Fibroblast of the aortic adventitia (primary cell): ENCODE measurements at regions not wholly inside any gene's neighbourhood (a gene's known extent, or its start where the extent isn't known, plus 50 kb on each side); places are given as distances from the start of the nearest gene placed in this dataset.

ENCODE experiments used
- DNase-seq: peaks from one replicate; pipeline ENCODE4 v3.0.0-alpha.2; 2010; ENCODE audit warnings: low read depth
- H3K4me3 ChIP-seq: 2 replicates; pipeline ENCODE4 v1.5.1; 2011; ENCODE audit warnings: low read depth, mild to moderate bottlenecking, control low read depth, low read length, moderate library complexity
- CTCF ChIP-seq: IDR thresholded peaks from 2 replicates; pipeline ENCODE4 v1.5.1; 2011; ENCODE audit warnings: mild to moderate bottlenecking, low read length, control low read depth, inconsistent platforms; ENCODE audit not compliant: insufficient read depth

DNA sequence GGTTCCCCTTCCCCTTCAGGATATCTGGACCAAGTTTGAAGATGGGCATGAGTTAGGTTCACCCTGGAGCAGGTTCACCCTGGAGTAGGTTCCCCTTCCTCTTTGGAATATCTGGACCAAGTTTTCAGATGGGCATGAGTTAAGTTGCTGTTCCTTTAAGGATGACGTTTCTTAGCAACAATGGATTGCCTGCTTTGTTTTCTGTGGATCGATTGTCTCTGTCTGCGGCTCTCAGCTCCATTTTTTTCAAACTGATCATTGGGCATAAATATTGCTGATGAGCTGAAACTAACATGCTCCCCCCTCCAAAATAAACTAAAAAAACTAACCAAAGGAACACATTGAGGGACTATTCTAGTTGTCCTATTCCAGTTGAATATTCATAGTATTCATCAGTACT is 149.5 kb downstream of the SPP2 start:
- no peak for DNase-seq
- TF ChIP-seq CTCF: no peak
- H3K4me3 ChIP-seq: no peak overlapping the region

DNA sequence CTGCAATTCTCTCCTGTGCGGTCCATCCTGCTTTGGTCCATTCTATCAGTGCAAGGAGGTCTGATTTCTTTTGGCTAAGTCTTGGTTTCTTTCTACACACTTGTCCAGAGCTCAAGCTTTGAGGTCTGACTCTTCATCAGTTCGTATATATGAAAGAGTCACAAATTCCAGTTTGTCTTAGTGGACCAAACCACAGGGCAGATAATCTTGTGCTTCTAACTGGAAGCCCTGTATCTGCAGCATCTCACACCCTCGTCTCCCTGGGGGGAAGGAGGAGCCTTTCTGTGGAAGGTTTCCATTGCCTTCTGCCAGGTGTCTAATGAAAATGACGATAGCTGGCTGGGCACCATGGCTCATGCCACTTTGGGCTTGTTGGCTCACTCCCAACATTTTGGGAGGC is 148.5 kb downstream of the SPP2 start:
- TF ChIP-seq CTCF: no peak

DNA sequence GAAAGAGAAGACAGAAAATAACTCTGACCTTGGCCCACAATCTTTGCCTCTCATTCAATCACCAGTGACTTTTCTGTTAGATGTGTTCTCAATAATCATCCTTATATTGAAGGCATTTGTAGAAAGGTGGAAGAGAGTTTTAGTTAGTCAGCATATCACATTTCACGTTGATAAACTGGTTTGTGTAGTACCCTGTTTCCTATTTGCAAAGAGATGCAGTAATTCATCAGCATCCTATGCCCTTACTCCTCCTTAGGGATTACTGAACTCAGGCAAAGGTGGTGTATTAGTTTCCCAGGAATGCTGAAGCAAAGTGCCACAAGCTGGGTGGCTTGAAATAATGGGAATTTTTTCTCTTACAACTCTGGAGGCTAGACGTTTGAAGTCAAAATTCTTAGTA is 145.0 kb downstream of the SPP2 start:
- no peak for DNase-seq

More for the DNA sequence above, 148.5 kb downstream of the SPP2 start:
- no peak overlapping the region for H3K4me3 ChIP-seq
- DNase-seq: peak; percentile 47

GRCh38 chr2:234193977-234194563 is 143.6 kb downstream of the SPP2 start:
- TF ChIP-seq CTCF: no peak
- DNase-seq: no peak
- H3K4me3 ChIP-seq: no peak overlapping the region

More for the DNA sequence above, 145.0 kb downstream of the SPP2 start:
- no peak overlapping the region for H3K4me3 ChIP-seq
- no peak for TF ChIP-seq CTCF

- H3K4me3 ChIP-seq: no peak overlapping the region
- peak; percentile 33 for DNase-seq
- no peak for TF ChIP-seq CTCF
Measured at GRCh38 chr2:234191819-234192407, 141.4 kb downstream of the SPP2 start.

DNA sequence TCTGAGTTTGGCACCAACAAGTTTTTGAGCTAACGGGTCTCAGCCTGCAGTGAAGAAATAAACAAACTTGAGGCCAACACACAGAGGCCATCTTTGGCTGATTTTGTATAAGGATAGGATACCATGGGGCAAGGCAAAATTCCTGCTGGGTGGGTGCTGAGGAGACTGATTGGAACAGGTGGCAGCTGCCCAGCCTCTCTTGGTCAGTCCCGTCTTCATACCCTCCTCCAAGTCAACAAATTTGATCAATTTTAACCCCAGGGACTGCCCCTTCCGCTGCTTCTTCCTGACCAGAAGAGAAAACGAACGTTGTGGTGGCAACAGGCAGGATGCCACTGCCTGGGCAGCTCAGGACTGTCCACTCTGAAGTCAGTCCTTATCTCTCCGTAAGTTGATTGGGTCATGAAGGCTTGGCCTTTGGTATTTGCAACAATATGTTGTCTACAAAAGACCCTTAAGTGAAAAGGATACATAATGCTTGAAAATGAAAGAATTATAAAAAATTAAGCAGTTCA is 139.3 kb downstream of the SPP2 start:
- DNase-seq: no peak
- no peak for TF ChIP-seq CTCF
- no peak overlapping the region for H3K4me3 ChIP-seq
